ENCODE measurements at regions not wholly inside any gene's neighbourhood (a gene's known extent, or its start where the extent isn't known, plus 50 kb on each side); places are given as distances from the start of the nearest gene placed in this dataset.

DNA sequence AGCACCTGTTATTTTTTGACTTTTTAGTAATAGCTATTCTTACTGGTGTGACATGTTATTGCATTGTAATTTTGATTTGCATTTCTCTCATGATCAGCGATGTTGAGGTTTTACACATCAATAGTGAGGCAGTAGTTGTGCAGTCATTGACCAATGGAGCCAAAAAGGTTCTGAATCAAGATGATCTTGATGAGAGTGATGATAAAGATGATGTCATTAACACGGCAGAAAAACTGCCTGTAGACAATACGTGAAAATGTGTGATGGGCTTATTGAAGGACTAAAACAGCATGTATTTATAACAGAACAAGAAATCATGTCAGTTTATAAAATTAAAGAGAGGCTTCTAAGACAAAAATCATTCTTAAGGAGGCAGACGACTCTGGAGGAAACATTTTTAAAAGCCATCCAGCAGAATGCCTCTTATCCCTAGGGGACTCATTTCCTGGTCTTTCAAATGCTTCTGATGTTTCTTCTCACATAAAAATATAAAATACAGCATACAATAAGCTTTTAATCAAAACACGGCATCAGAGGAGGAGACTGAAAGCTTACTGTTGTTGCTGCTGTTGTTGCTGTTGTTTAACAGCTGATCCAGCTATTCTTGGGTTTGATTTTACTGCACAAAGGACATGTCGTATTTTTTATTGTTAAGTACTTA lies 400.3 kb downstream of the LTN1 start:
- 25% methylated on average over 1 of the region's 6 CpGs for WGBS (ENCODE audit: insufficient coverage)

DNA sequence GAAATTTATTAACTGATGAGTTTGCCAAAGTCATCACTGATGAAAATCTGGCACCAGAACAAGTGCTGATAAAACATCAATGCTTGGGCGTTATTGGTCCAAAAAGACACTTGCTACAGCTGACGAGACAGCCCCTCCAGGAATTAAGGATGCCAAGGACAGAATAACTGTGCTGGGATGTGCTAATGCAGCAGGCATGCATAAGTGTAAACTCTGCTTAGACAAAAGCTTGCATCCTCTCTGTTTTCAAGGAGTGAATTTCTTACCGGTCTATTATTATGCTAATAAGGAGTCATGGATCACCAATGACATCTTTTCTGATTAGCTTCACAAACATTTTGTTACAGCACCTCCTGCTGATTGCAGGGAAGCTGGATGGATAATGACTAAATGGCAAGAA lies 402.0 kb downstream of the LTN1 start:
- DNase-seq (no peak), ATAC-seq (ENCODE audit: low read depth) (no peak)
- Mint-ChIP-seq H3K4me3 (no peak overlapping the region), H3K27ac (no peak overlapping the region), H3K27me3 (no peaks in the 10 kb centered on the region), H3K9me3 (ENCODE audit: insufficient read depth) (peaks cover 3% of the 10 kb centered on the region), H3K4me1 (peaks cover 3% of the 10 kb centered on the region)
- no peaks in the 10 kb centered on the region for H3K27me3 ChIP-seq (replicated peaks in 1 of 4; ENCODE audit: control extremely low read depth in 1 of 4, control insufficient read depth in 3 of 4, insufficient read depth in 4 of 4, low read length in 3 of 4)
- no peak overlapping the region for H3K9ac ChIP-seq (ENCODE audit: low read length)
- H3K4me1 ChIP-seq (ENCODE audit: control insufficient read depth in 2 of 2, insufficient read depth in 2 of 2, low read length in 2 of 2), result no peaks in the 10 kb centered on the region
- no peak overlapping the region for H3K4me2 ChIP-seq (replicated peaks; ENCODE audit: low read depth, low read length, poor library complexity, severe bottlenecking)
- ChIA-PET CTCF (no interaction called here), POLR2A (no interaction called here)
- peaks cover 0 to 1% (median 0%) of the 10 kb centered on the region in 3 donors for H3K9me3 ChIP-seq (ENCODE audit: control extremely low read depth in 1 of 3, control insufficient read depth in 2 of 3, insufficient read depth in 1 of 3, low read length in 2 of 3)
- no peaks in the 10 kb centered on the region for H4K20me1 ChIP-seq (ENCODE audit: control insufficient read depth, insufficient read depth, low read length, poor library complexity, severe bottlenecking)
- H2AFZ ChIP-seq (ENCODE audit: insufficient read depth, low read depth, low read length, poor library complexity, severe bottlenecking), result no peak overlapping the region
- 100% methylated on average over 2 of the region's 3 CpGs for WGBS (ENCODE audit: insufficient coverage)
- intact Hi-C loops (cut with micrococcal nuclease), result no loop called here
- no peak overlapping the region for H3K4me3 ChIP-seq (ENCODE audit: control extremely low read depth in 1 of 5, extremely low read depth in 1 of 5, insufficient read depth in 1 of 5, low read depth in 2 of 5, low read length in 4 of 5)
- no peaks in the 10 kb centered on the region for H3K79me2 ChIP-seq (ENCODE audit: control insufficient read depth, insufficient read depth, low read length)
- TF ChIP-seq, protein P1, sequence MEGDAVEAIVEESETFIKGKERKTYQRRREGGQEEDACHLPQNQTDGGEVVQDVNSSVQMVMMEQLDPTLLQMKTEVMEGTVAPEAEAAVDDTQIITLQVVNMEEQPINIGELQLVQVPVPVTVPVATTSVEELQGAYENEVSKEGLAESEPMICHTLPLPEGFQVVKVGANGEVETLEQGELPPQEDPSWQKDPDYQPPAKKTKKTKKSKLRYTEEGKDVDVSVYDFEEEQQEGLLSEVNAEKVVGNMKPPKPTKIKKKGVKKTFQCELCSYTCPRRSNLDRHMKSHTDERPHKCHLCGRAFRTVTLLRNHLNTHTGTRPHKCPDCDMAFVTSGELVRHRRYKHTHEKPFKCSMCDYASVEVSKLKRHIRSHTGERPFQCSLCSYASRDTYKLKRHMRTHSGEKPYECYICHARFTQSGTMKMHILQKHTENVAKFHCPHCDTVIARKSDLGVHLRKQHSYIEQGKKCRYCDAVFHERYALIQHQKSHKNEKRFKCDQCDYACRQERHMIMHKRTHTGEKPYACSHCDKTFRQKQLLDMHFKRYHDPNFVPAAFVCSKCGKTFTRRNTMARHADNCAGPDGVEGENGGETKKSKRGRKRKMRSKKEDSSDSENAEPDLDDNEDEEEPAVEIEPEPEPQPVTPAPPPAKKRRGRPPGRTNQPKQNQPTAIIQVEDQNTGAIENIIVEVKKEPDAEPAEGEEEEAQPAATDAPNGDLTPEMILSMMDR (IDR thresholded peaks at IDR 0.05), result no peak
- no peak for TF ChIP-seq EZH2 (IDR thresholded peaks at IDR 0.05; ENCODE audit: borderline replicate concordance, insufficient read depth, low read depth, low read length, poor library complexity, severe bottlenecking)
- no peak overlapping the region for H3K27ac ChIP-seq (ENCODE audit: low read length in 2 of 2)
- H3K36me3 ChIP-seq (replicated peaks in 1 of 2; ENCODE audit: control extremely low read depth in 1 of 2, control insufficient read depth in 1 of 2, extremely low read depth in 1 of 2, insufficient read depth in 2 of 2, low read length in 1 of 2), result no peaks in the 10 kb centered on the region

More for the DNA sequence above, 400.3 kb downstream of the LTN1 start:
- Histone ChIP-seq H3K79me2 (ENCODE audit: control insufficient read depth, insufficient read depth, low read length) (no peaks in the 10 kb centered on the region), H2AFZ (ENCODE audit: insufficient read depth, low read depth, low read length, poor library complexity, severe bottlenecking) (no peak overlapping the region), H3K27ac (ENCODE audit: low read length in 2 of 2) (no peak overlapping the region), H3K27me3 (replicated peaks in 1 of 4; ENCODE audit: control extremely low read depth in 1 of 4, control insufficient read depth in 3 of 4, insufficient read depth in 4 of 4, low read length in 3 of 4) (no peaks in the 10 kb centered on the region), H3K36me3 (replicated peaks in 1 of 2; ENCODE audit: control extremely low read depth in 1 of 2, control insufficient read depth in 1 of 2, extremely low read depth in 1 of 2, insufficient read depth in 2 of 2, low read length in 1 of 2) (no peaks in the 10 kb centered on the region), H3K4me1 (ENCODE audit: control insufficient read depth in 2 of 2, insufficient read depth in 2 of 2, low read length in 2 of 2) (no peaks in the 10 kb centered on the region), H4K20me1 (ENCODE audit: control insufficient read depth, insufficient read depth, low read length, poor library complexity, severe bottlenecking) (no peaks in the 10 kb centered on the region), H3K4me3 (ENCODE audit: control extremely low read depth in 1 of 5, extremely low read depth in 1 of 5, insufficient read depth in 1 of 5, low read depth in 2 of 5, low read length in 4 of 5) (no peak overlapping the region), H3K9me3 (ENCODE audit: control extremely low read depth in 1 of 3, control insufficient read depth in 2 of 3, insufficient read depth in 1 of 3, low read length in 2 of 3) (peaks cover 0 to 1% (median 0%) of the 10 kb centered on the region in 3 donors), H3K9ac (ENCODE audit: low read length) (no peak overlapping the region), H3K4me2 (replicated peaks; ENCODE audit: low read depth, low read length, poor library complexity, severe bottlenecking) (no peak overlapping the region)
- intact Hi-C loops (cut with micrococcal nuclease), result no loop called here
- Mint-ChIP-seq H3K27me3 (no peaks in the 10 kb centered on the region), H3K4me1 (peaks cover 3% of the 10 kb centered on the region), H3K27ac (no peak overlapping the region), H3K9me3 (ENCODE audit: insufficient read depth) (peaks cover 3% of the 10 kb centered on the region), H3K4me3 (no peak overlapping the region)
- TF ChIP-seq, protein P1 (IDR thresholded peaks at IDR 0.05), result no peak
- TF ChIP-seq EZH2 (IDR thresholded peaks at IDR 0.05; ENCODE audit: borderline replicate concordance, insufficient read depth, low read depth, low read length, poor library complexity, severe bottlenecking), result no peak
- ATAC-seq (ENCODE audit: low read depth), result no peak
- ChIA-PET CTCF (no interaction called here), POLR2A (no interaction called here)
- no peak for DNase-seq
